Kidney (tissue), 13 donors: ENCODE measurements at regions not wholly inside any gene's neighbourhood (a gene's known extent, or its start where the extent isn't known, plus 50 kb on each side); places are given as distances from the start of the nearest gene placed in this dataset.

ENCODE experiments used
- DNase-seq, 5 donors: peaks; one replicate each; pipeline ENCODE4 v3.0.0-alpha.2; 2013 to 2020
- FAIRE-seq: peaks from 2 replicates; lab custom pipeline; 2012; peaks lifted over from hg19 to GRCh38; lab: Jason Lieb, UNC
- H3K27ac ChIP-seq, 2 donors: one replicate each; pipeline ENCODE4 v1.7.0; 2013; ENCODE audit warnings: low read depth in 2 of 2, low read length in 2 of 2, inconsistent platforms in 1 of 2
- H3K27me3 ChIP-seq: one replicate; pipeline ENCODE4 v1.7.1; 2013; ENCODE audit warnings: low read length, inconsistent platforms; ENCODE audit not compliant: control insufficient read depth, insufficient read depth
- H3K36me3 ChIP-seq, 3 donors: one replicate each; pipeline versions ENCODE4 v1.7.0 to v1.7.1; 2013; ENCODE audit warnings: low read length in 3 of 3, control low read depth in 1 of 3, inconsistent platforms in 1 of 3; ENCODE audit not compliant: insufficient read depth in 3 of 3, control insufficient read depth in 2 of 3
- H3K4me1 ChIP-seq, 3 donors: one replicate each; pipeline versions ENCODE4 v1.7.0 to v1.7.1; 2013; ENCODE audit warnings: low read length in 3 of 3, inconsistent platforms in 1 of 3, low read depth in 1 of 3; ENCODE audit not compliant: control insufficient read depth in 2 of 3, insufficient read depth in 2 of 3
- H3K4me3 ChIP-seq, 3 donors: one replicate each; pipeline versions ENCODE4 v1.7.0 to v1.8.1; 2013; ENCODE audit warnings: low read length in 3 of 3, control low read depth in 1 of 3, inconsistent platforms in 1 of 3
- H3K9ac ChIP-seq, 3 donors: one replicate each; pipeline versions ENCODE4 v1.7.0 to v1.7.1; 2013; ENCODE audit warnings: low read length in 3 of 3, control low read depth in 1 of 3, inconsistent platforms in 1 of 3
- H3K9me3 ChIP-seq, 3 donors: one replicate each; pipeline versions ENCODE4 v1.7.0 to v1.7.1; 2013; ENCODE audit warnings: low read length in 3 of 3, control low read depth in 1 of 3, inconsistent platforms in 1 of 3; ENCODE audit not compliant: control insufficient read depth in 2 of 3, insufficient read depth in 1 of 3
- intact Hi-C: fragments of 100-400 bp; cut with DNase I; formaldehyde crosslinking; loops from one replicate; pipeline ENCODE4 v1.11.1; 2022
- TF ChIP-seq, protein P1 (sequence below): IDR thresholded peaks from 3 replicates; pipeline ENCODE4 v1.5.1; 2012; ENCODE audit warnings: mild to moderate bottlenecking, moderate library complexity, borderline replicate concordance; ENCODE audit not compliant: insufficient read depth; ENCODE audit errors: extremely low read depth
- donor health status: control.
- donor health status: control.
- donor health status: control.
- donor health status: control.
- donor health status: control.
- donor health status: DM: yes; HTN: yes; CAD: no.
- donor health status: Normal renal cell carcinoma (clear cell type).

DNA sequence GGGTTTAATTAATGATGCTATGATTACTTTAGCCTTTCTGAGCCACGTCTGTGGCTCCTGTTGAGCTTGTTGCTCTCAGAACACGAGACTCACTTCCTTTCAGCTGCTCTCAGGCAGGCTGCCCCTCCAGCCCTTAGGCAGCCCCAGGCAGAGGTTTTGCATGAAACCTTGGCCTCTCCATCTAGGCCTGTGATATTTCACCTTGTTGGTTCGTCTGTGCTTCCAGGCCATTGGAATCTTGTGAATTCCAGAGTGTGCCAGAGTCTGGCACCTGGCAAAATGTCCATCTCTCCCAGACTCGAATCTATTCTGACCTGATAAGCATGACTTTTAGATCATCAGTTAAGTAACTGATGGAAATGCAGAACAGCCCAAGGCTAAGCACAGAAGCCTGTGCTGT, 254.1 kb downstream of the LOXHD1 start:
- Histone ChIP-seq H3K27me3 (no peaks in the 10 kb centered on the region), H3K4me3 (no peak overlapping the region), H3K36me3 (no peaks in the 10 kb centered on the region), H3K9ac (no peak overlapping the region), H3K27ac (no peak overlapping the region), H3K4me1 (no peaks in the 10 kb centered on the region), H3K9me3 (no peaks in the 10 kb centered on the region)
- TF ChIP-seq, protein P1, sequence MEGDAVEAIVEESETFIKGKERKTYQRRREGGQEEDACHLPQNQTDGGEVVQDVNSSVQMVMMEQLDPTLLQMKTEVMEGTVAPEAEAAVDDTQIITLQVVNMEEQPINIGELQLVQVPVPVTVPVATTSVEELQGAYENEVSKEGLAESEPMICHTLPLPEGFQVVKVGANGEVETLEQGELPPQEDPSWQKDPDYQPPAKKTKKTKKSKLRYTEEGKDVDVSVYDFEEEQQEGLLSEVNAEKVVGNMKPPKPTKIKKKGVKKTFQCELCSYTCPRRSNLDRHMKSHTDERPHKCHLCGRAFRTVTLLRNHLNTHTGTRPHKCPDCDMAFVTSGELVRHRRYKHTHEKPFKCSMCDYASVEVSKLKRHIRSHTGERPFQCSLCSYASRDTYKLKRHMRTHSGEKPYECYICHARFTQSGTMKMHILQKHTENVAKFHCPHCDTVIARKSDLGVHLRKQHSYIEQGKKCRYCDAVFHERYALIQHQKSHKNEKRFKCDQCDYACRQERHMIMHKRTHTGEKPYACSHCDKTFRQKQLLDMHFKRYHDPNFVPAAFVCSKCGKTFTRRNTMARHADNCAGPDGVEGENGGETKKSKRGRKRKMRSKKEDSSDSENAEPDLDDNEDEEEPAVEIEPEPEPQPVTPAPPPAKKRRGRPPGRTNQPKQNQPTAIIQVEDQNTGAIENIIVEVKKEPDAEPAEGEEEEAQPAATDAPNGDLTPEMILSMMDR = no peak
- DNase-seq (no peak), FAIRE-seq (no peak)
- intact Hi-C loops = no loop called here

DNA sequence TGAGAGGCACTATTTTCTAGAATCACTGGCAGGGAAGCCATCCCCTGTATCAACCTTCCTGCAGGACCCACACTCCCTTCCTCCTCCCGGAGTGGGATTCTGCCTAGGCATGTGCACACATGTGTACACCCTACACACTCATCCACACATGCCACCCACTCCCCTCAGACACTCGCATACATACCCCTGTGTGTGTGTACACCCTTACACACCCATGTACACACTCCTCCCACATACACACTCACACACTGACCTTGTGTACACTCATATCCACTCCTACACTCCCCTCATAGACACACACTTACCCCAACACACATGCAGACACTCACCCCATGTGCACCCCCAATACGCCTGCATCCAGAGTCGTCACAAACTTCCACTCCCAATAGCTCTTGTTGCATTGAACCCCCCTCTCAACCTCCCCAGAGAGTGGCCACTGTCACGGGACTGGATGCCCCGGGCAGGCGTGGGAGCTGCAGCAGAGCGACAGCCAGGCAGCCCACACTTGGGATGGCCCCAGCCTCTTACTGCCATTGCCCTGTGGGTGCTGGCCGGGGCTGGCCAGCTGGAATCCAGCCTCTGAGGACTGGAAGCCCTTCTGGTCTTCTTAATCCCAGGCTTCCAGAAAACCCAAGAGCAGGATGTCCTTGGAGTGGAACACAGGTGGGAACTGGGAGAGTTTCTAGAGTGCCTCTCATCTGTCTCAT, 251.0 kb downstream of the LOXHD1 start:
- Histone ChIP-seq H3K9ac (no peak overlapping the region), H3K4me3 (no peak overlapping the region), H3K27ac (no peak overlapping the region), H3K9me3 (no peaks in the 10 kb centered on the region), H3K4me1 (no peaks in the 10 kb centered on the region), H3K27me3 (no peaks in the 10 kb centered on the region), H3K36me3 (no peaks in the 10 kb centered on the region)
- TF ChIP-seq, protein P1 = no peak
- FAIRE-seq (no peak), DNase-seq (peak in 1 of 5 donors; percentile 42)
- intact Hi-C loops = no loop called here

DNA sequence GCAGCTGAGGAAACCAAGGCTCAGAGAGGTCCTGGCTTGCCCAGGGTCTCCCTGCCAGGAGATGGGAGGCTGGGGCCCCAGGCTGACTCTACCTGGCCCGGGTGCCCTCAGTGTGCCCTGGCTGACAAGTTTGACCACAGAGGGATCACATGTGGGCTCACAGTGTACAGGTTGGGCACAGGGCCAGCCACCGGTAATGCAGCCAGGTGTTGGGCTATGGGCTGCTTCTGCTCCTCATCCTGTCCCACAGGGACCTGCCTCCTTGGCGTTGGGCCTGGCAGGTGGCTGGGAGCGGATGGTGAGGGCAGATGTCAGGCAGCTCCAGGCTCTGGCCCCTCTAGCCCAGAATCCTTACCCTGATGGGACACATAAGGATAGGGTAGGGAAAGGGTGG, 250.5 kb downstream of the LOXHD1 start:
- Histone ChIP-seq H3K27me3 (no peaks in the 10 kb centered on the region), H3K9me3 (no peaks in the 10 kb centered on the region), H3K36me3 (no peaks in the 10 kb centered on the region), H3K4me3 (no peak overlapping the region), H3K27ac (no peak overlapping the region), H3K9ac (no peak overlapping the region), H3K4me1 (no peaks in the 10 kb centered on the region)
- DNase-seq (peak in 1 of 5 donors; percentile 73), FAIRE-seq (no peak)
- intact Hi-C loops = no loop called here
- TF ChIP-seq, protein P1 = no peak
